Esophagus squamous epithelium (tissue), 4 donors: ENCODE measurements at regions not wholly inside any gene's neighbourhood (a gene's known extent, or its start where the extent isn't known, plus 50 kb on each side); places are given as distances from the start of the nearest gene placed in this dataset.

Experiments
- POLR2A ChIP-seq, 4 donors: fragments of 450-650 bp; IDR thresholded peaks; one replicate each; pipeline ENCODE4 v1.6.1; 2017; ENCODE audit warnings: antibody characterized with exemption in 4 of 4, mild to moderate bottlenecking in 4 of 4, moderate library complexity in 3 of 4
- TF ChIP-seq, protein P1 (sequence below), 6 experiments: fragments of 450-650 bp in 4 of 6; fragments of 200-600 bp in 2 of 6; sonication (generic) in 2 of 6; IDR thresholded peaks; one replicate each; pipeline ENCODE4 v1.5.1; 2016 to 2019; ENCODE audit warnings: antibody characterized with exemption in 6 of 6, mild to moderate bottlenecking in 4 of 6, moderate library complexity in 4 of 6

DNA sequence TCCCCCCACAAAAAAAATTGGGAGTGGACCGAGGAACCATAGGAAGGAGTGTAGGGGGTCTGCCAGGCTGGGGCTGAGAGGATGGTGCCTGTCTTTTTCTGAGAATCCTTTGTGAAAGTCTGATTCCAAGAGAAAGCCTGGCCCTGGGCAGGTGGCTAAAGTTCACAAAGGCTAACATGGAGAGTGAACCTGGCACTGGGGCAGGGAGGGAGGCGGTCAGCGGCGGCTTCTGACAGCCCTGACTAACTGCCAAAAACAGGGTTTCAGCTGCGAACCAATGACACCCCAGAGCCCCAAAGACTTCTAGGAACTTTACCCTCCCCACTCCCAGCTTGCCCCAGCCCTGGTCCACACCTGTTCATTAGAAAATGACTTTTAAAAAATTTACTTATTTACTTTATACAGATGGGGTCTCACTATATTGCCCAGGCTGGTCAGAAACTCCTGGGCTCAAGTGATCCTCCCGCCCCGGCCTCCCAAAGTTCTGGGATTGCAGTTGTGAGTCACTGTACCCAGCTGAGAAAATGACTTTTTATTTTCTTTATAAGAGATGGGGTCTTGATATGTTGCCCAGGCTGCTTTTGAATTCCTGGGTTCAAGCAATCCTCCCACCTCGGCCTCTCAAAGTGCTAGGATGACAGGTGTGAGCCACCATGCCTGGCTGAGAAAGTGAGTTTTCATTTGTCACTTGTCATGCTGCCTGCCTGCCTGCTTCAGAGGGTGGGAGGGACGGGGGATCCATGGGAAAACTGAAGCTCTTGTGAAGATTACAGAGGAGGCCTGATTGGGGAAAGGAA, 61.0 kb upstream of the DUSP5 start:
- TF ChIP-seq, protein P1, sequence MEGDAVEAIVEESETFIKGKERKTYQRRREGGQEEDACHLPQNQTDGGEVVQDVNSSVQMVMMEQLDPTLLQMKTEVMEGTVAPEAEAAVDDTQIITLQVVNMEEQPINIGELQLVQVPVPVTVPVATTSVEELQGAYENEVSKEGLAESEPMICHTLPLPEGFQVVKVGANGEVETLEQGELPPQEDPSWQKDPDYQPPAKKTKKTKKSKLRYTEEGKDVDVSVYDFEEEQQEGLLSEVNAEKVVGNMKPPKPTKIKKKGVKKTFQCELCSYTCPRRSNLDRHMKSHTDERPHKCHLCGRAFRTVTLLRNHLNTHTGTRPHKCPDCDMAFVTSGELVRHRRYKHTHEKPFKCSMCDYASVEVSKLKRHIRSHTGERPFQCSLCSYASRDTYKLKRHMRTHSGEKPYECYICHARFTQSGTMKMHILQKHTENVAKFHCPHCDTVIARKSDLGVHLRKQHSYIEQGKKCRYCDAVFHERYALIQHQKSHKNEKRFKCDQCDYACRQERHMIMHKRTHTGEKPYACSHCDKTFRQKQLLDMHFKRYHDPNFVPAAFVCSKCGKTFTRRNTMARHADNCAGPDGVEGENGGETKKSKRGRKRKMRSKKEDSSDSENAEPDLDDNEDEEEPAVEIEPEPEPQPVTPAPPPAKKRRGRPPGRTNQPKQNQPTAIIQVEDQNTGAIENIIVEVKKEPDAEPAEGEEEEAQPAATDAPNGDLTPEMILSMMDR (IDR thresholded peaks at IDR 0.05) = no peak
- TF ChIP-seq POLR2A (IDR thresholded peaks at IDR 0.05) = no peak
